IMR-90 (cell line): ENCODE measurements at regions not wholly inside any gene's neighbourhood (a gene's known extent, or its start where the extent isn't known, plus 50 kb on each side); places are given as distances from the start of the nearest gene placed in this dataset.
A peak's percentile ranks its signal among the peaks of the same experiment; 100 is the strongest.

Source experiments
- ATAC-seq: fragments of 200-7000 bp; cut with Tn5 transposase; 2 replicates; pipeline ENCODE4 v1.9.1; 2020; ENCODE audit warnings: low read depth, mild to moderate bottlenecking, moderate library complexity
- BruUV-seq: library from RNA; stranded (reverse); fragments of 400-500 nt; replicated peaks from 2 replicates; lab custom pipeline; 2021; lab: Mats Ljungman, UMichigan
- CTCF ChIA-PET: fragments of 300-600 bp; formaldehyde crosslinking; extraction: SDS; loops from one replicate; lab custom pipeline; 2021; ENCODE audit warnings: antibody characterized with exemption; lab: Yijun Ruan, JAX
- POLR2A ChIA-PET: fragments of 300-600 bp; sonication (Branson Sonifier 250); formaldehyde crosslinking; loops from one replicate; lab custom pipeline; 2022; ENCODE audit warnings: antibody characterized with exemption; ENCODE audit not compliant: unreplicated experiment; lab: Charles Lee
- DNase-seq: peaks from one replicate; pipeline ENCODE4 v3.0.0; 2013
- H2AFZ ChIP-seq: replicated peaks from 2 replicates; pipeline ENCODE3; 2013; ENCODE audit warnings: low read length, mild to moderate bottlenecking; ENCODE audit not compliant: poor library complexity
- H2AK5ac ChIP-seq: 2 replicates; pipeline ENCODE4 v1.6.1; 2013; ENCODE audit warnings: low read depth, low read length, inconsistent platforms
- H2AK9ac ChIP-seq: replicated peaks from 2 replicates; pipeline ENCODE3; 2013; ENCODE audit warnings: mild to moderate bottlenecking, low read depth, low read length, moderate library complexity; ENCODE audit not compliant: poor library complexity
- H2BK120ac ChIP-seq: 2 replicates; pipeline ENCODE4 v1.6.1; 2013; ENCODE audit warnings: low read depth, low read length, inconsistent platforms
- H2BK15ac ChIP-seq: 3 replicates; pipeline ENCODE4 v1.6.1; 2013; ENCODE audit warnings: low read depth, low read length, inconsistent platforms
- H2BK20ac ChIP-seq: 2 replicates; pipeline ENCODE4 v1.6.1; 2013; ENCODE audit warnings: low read depth, mild to moderate bottlenecking, inconsistent platforms, low read length, moderate library complexity
- H2BK5ac ChIP-seq: 2 replicates; pipeline ENCODE4 v1.6.1; 2013; ENCODE audit warnings: mild to moderate bottlenecking, low read depth, low read length, inconsistent platforms; ENCODE audit not compliant: poor library complexity, severe bottlenecking
- H3K14ac ChIP-seq: replicated peaks from 2 replicates; pipeline ENCODE4 v1.6.1; 2013; ENCODE audit warnings: low read depth, low read length, inconsistent platforms
- H3K18ac ChIP-seq: 2 replicates; pipeline ENCODE4 v1.6.1; 2013; ENCODE audit warnings: low read depth, low read length, control low read depth
- H3K23ac ChIP-seq: 2 replicates; pipeline ENCODE4 v1.6.1; 2013; ENCODE audit warnings: low read depth, low read length, inconsistent platforms
- H3K27ac ChIP-seq: 2 replicates; pipeline ENCODE4 v1.5.1; 2013; ENCODE audit warnings: mild to moderate bottlenecking, control low read depth, low read length; ENCODE audit not compliant: insufficient read depth
- H3K27me3 ChIP-seq: 2 replicates; pipeline ENCODE4 v1.6.1; 2013; ENCODE audit warnings: low read length; ENCODE audit not compliant: control insufficient read depth, insufficient read depth
- H3K36me3 ChIP-seq: 2 replicates; pipeline ENCODE4 v1.6.1; 2013; ENCODE audit warnings: low read length, mixed read lengths; ENCODE audit not compliant: control insufficient read depth, insufficient read depth
- H3K4ac ChIP-seq: 2 replicates; pipeline ENCODE4 v1.6.1; 2013; ENCODE audit warnings: low read depth, low read length, inconsistent platforms
- H3K4me1 ChIP-seq: 2 replicates; pipeline ENCODE4 v1.6.1; 2013; ENCODE audit warnings: low read length, mixed read lengths; ENCODE audit not compliant: control insufficient read depth, insufficient read depth
- H3K4me2 ChIP-seq: 2 replicates; pipeline ENCODE4 v1.6.1; 2013; ENCODE audit warnings: low read depth, mild to moderate bottlenecking, control low read depth, low read length, moderate library complexity
- H3K4me3 ChIP-seq: 2 replicates; pipeline ENCODE4 v1.5.1; 2013; ENCODE audit warnings: low read depth, mild to moderate bottlenecking, control low read depth, low read length, moderate library complexity; ENCODE audit not compliant: insufficient read depth
- H3K56ac ChIP-seq: 2 replicates; pipeline ENCODE4 v1.6.1; 2013; ENCODE audit warnings: low read length, inconsistent platforms; ENCODE audit not compliant: insufficient read depth; ENCODE audit errors: extremely low read depth
- H3K79me1 ChIP-seq, 2 experiments: 2 replicates each; pipeline ENCODE4 v1.6.1; 2013; ENCODE audit warnings: low read length in 2 of 2, inconsistent platforms in 1 of 2, low read depth in 1 of 2
- H3K9ac ChIP-seq: 2 replicates; pipeline ENCODE4 v1.6.1; 2013; ENCODE audit warnings: low read depth, low read length, control low read depth
- H3K9me1 ChIP-seq: 2 replicates; pipeline ENCODE4 v1.6.1; 2013; ENCODE audit warnings: low read length, inconsistent platforms; ENCODE audit not compliant: insufficient read depth
- H3K9me3 ChIP-seq: 2 replicates; pipeline ENCODE4 v1.6.1; 2013; ENCODE audit warnings: low read length; ENCODE audit not compliant: control insufficient read depth, insufficient read depth
- H4K20me1 ChIP-seq: 2 replicates; pipeline ENCODE4 v1.6.1; 2013; ENCODE audit warnings: low read length, inconsistent platforms; ENCODE audit not compliant: insufficient read depth
- H4K5ac ChIP-seq: 2 replicates; pipeline ENCODE4 v1.6.1; 2013; ENCODE audit warnings: mild to moderate bottlenecking, low read depth, low read length, control low read depth
- H4K8ac ChIP-seq, 2 experiments: 2 replicates each; pipeline ENCODE4 v1.6.1; 2013; ENCODE audit warnings: low read depth in 2 of 2, low read length in 2 of 2, control low read depth in 1 of 2, inconsistent platforms in 1 of 2
- H4K91ac ChIP-seq: 2 replicates; pipeline ENCODE4 v1.6.1; 2013; ENCODE audit warnings: low read depth, low read length, inconsistent platforms; ENCODE audit not compliant: insufficient read depth
- FOS ChIP-seq: fragments of 150-350 bp; IDR thresholded peaks from 2 replicates; pipeline ENCODE4 v1.6.1; 2016; ENCODE audit warnings: low read depth, low read length
- MAFK ChIP-seq: IDR thresholded peaks from 2 replicates; pipeline ENCODE4 v1.6.1; 2012; ENCODE audit warnings: low read depth, low read length, improper control_type of control experiment
- MXI1 ChIP-seq: IDR thresholded peaks from 2 replicates; pipeline ENCODE4 v1.6.1; 2012; ENCODE audit warnings: low read depth, mild to moderate bottlenecking, low read length, moderate library complexity, borderline replicate concordance
- NFE2L2 ChIP-seq: fragments of 150-350 bp; IDR thresholded peaks from 2 replicates; pipeline ENCODE4 v1.6.1; 2016; ENCODE audit warnings: low read depth, mild to moderate bottlenecking, low read length
- RFX5 ChIP-seq: IDR thresholded peaks from 2 replicates; pipeline ENCODE4 v1.8.0; 2012; ENCODE audit warnings: low read depth, mild to moderate bottlenecking, low read length, moderate library complexity
- USF2 ChIP-seq: fragments of 150-350 bp; IDR thresholded peaks from 2 replicates; pipeline ENCODE4 v1.6.1; 2017; ENCODE audit warnings: mild to moderate bottlenecking, antibody characterized with exemption, low read length, low read depth
- WGBS, 2 experiments: methylation state at CpG; one replicate each; pipeline versions ENCODE4 v1.1.5 to v1.1.7; 2013; ENCODE audit warnings: missing lambda C conversion rate in 2 of 2; ENCODE audit not compliant: insufficient read length in 1 of 2; ENCODE audit errors: extremely low coverage in 2 of 2; 5-methylcytosine and 5-hydroxymethylcytosine counted together
- dilution Hi-C: fragments of 300-500 bp; cut with HindIII; formaldehyde crosslinking; loops from one replicate; pipeline ENCODE4 v1.14.3; 2018; ENCODE audit warnings: low sequenced_read_pairs; ENCODE audit not compliant: unreplicated experiment
- in situ Hi-C: fragments of 300-500 bp; cut with MboI; formaldehyde crosslinking; loops from 3 replicates; pipeline ENCODE4 v1.14.3; 2019; ENCODE audit warnings: low sequenced_read_pairs, inconsistent platforms, mixed read lengths
- intact Hi-C: fragments of 100-400 bp; cut with micrococcal nuclease; formaldehyde crosslinking; loops from 2 replicates; pipeline ENCODE4 v1.10.0; 2022
- TF ChIP-seq, protein P1 (sequence below): fragments of 150-350 bp; IDR thresholded peaks from 2 replicates; pipeline ENCODE4 v1.6.1; 2016; ENCODE audit warnings: low read depth, mild to moderate bottlenecking, low read length, moderate library complexity, borderline replicate concordance

GRCh38 chr16:86217001-86217890 is 293.1 kb upstream of the FOXF1 start (continued):
- TF ChIP-seq USF2 = no peak

GRCh38 chr16:86217891-86218270 is 292.4 kb upstream of the FOXF1 start:
- no peaks in the 10 kb centered on the region for H4K20me1 ChIP-seq
- no peaks in the 10 kb centered on the region for H3K27me3 ChIP-seq
- 0 out of 2 replicates have a peak overlapping the region, but pooled peaks have one; percentile 98 for H4K91ac ChIP-seq
- H3K9ac ChIP-seq = no peak overlapping the region
- H4K5ac ChIP-seq = no peak overlapping the region
- TF ChIP-seq USF2 (no peak), RFX5 (no peak), MXI1 (no peak), FOS (no peak), MAFK (no peak), NFE2L2 (no peak)
- TF ChIP-seq, protein P1, sequence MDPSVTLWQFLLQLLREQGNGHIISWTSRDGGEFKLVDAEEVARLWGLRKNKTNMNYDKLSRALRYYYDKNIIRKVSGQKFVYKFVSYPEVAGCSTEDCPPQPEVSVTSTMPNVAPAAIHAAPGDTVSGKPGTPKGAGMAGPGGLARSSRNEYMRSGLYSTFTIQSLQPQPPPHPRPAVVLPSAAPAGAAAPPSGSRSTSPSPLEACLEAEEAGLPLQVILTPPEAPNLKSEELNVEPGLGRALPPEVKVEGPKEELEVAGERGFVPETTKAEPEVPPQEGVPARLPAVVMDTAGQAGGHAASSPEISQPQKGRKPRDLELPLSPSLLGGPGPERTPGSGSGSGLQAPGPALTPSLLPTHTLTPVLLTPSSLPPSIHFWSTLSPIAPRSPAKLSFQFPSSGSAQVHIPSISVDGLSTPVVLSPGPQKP = no peak
- 0 out of 3 replicates have a peak overlapping the region, but pooled peaks have one; percentile 83 for H2BK15ac ChIP-seq
- WGBS, 2 experiments = 86% methylated on average over 7 of the region's 7 CpGs; no CpG with 5 or more reads in 1 of the 2 experiments
- peak overlapping the region; percentile 33; the same call in 1 of the 2 replicates for H2BK120ac ChIP-seq
- H3K9me1 ChIP-seq = peaks cover 33% of the 10 kb centered on the region
- no peak overlapping the region for H3K4me2 ChIP-seq
- CTCF ChIA-PET = no interaction called here
- H3K4ac ChIP-seq = peak overlapping the region; percentile 98
- in situ Hi-C loops = no loop called here
- H2BK5ac ChIP-seq = no peak overlapping the region
- H3K36me3 ChIP-seq = no peaks in the 10 kb centered on the region
- no peak overlapping the region for H3K14ac ChIP-seq
- no peak overlapping the region for H3K4me3 ChIP-seq
- DNase-seq = no peak
- no peak overlapping the region for H4K8ac ChIP-seq
- no peak overlapping the region for H2AFZ ChIP-seq
- H3K18ac ChIP-seq = no peak overlapping the region
- no peaks in the 10 kb centered on the region for H3K9me3 ChIP-seq
- no peak for ATAC-seq
- no TSS peak for BruUV-seq
- peaks cover 31% of the 10 kb centered on the region for H3K4me1 ChIP-seq
- 0 out of 2 replicates have a peak overlapping the region, but pooled peaks have one; percentile 90 for H2AK5ac ChIP-seq
- H2BK20ac ChIP-seq = peak overlapping the region; percentile 99; the same call in 1 of the 2 replicates
- no peak overlapping the region for H3K23ac ChIP-seq
- POLR2A ChIA-PET = interaction anchor here (1.2 kb wide), 1 partner anchor 300 kb away, joined by 4 read pairs; no protein-coding TSS in a partner anchor
- intact Hi-C loops = no loop called here
- no peak overlapping the region for H2AK9ac ChIP-seq
- H3K27ac ChIP-seq = no peak overlapping the region
- no peak overlapping the region for H3K56ac ChIP-seq
- dilution Hi-C loops = no loop called here
- H3K79me1 ChIP-seq = peaks cover 5 to 32% of the 10 kb centered on the region in 2 experiments; a peak in 2 of 4 replicates
